HCT116 (cell line): ENCODE measurements at regions not wholly inside any gene's neighbourhood (a gene's known extent, or its start where the extent isn't known, plus 50 kb on each side); places are given as distances from the start of the nearest gene placed in this dataset.

Experiments used
- ATAC-seq: fragments of 200-7000 bp; cut with Tn5 transposase; 2 replicates; pipeline ENCODE4 v1.9.1; 2020; ENCODE audit warnings: mild to moderate bottlenecking, moderate library complexity
- BruUV-seq: library from RNA; stranded (reverse); fragments of 400-500 nt; replicated peaks from 2 replicates; lab custom pipeline; 2021; lab: Mats Ljungman, UMichigan
- CTCF ChIA-PET: fragments of 300-600 bp; sonication (Branson Sonifier 250); formaldehyde crosslinking; loops from one replicate; lab custom pipeline; 2021; ENCODE audit warnings: antibody characterized with exemption; lab: Charles Lee
- POLR2A ChIA-PET: fragments of 300-600, 350-600 bp; sonication (Branson Sonifier 250); formaldehyde crosslinking; loops from one replicate; lab custom pipeline; 2021; ENCODE audit warnings: antibody characterized with exemption; lab: Charles Lee
- RAD21 ChIA-PET, 2 experiments: fragments of 300-600 bp; sonication (Branson Sonifier 250); formaldehyde crosslinking; loops; one replicate each; lab custom pipeline; 2023; ENCODE audit warnings: low total read pairs in 2 of 2; ENCODE audit not compliant: uncharacterized antibody in 2 of 2, unreplicated experiment in 2 of 2, low non-redundant PET in 1 of 2; lab: Charles Lee
- DNase-seq: peaks from one replicate; pipeline ENCODE4 v3.0.0-alpha.2; 2010; ENCODE audit warnings: low read depth, low spot score
- H2AFZ ChIP-seq: fragments of 200-600 bp; shearing (Covaris generic), sonication (generic); 2 replicates; pipeline ENCODE4 v1.6.1; 2017; ENCODE audit warnings: low read depth, mixed run types, mixed read lengths, antibody characterized with exemption, low read length; ENCODE audit not compliant: poor library complexity, severe bottlenecking
- H3K27ac ChIP-seq: 2 replicates; pipeline ENCODE4 v1.5.1; 2012; ENCODE audit warnings: low read depth, low read length
- H3K27me3 ChIP-seq: fragments of 200-600 bp; sonication (generic); 2 replicates; pipeline ENCODE4 v1.6.1; 2016; ENCODE audit warnings: mixed run types, low read length, mixed read lengths; ENCODE audit not compliant: insufficient read depth
- H3K36me3 ChIP-seq, 2 experiments: fragments of 200-500 bp in 1 of 2; fragments of 200-600 bp in 1 of 2; sonication (Bioruptor generic) in 1 of 2; sonication (generic) in 1 of 2; 2 replicates each; pipeline versions ENCODE4 v1.5.1 to v1.6.1; 2014 to 2016; ENCODE audit warnings: low read length in 2 of 2, inconsistent platforms in 1 of 2, mixed read lengths in 1 of 2, mixed run types in 1 of 2; ENCODE audit not compliant: insufficient read depth in 2 of 2, control insufficient read depth in 1 of 2
- H3K4me1 ChIP-seq, 2 experiments: fragments of 200-600 bp in 1 of 2; sonication (generic) in 1 of 2; 2 replicates each; pipeline versions ENCODE4 v1.5.1 to v1.6.1; 2012 to 2017; ENCODE audit warnings: low read length in 2 of 2, inconsistent platforms in 1 of 2, mild to moderate bottlenecking in 1 of 2, mixed read lengths in 1 of 2, mixed run types in 1 of 2, moderate library complexity in 1 of 2; ENCODE audit not compliant: insufficient read depth in 2 of 2, control insufficient read depth in 1 of 2
- H3K4me2 ChIP-seq: fragments of 200-600 bp; sonication (generic); 2 replicates; pipeline ENCODE4 v1.6.1; 2017; ENCODE audit warnings: mixed run types, low read length, mixed read lengths
- H3K4me3 ChIP-seq, 2 experiments: fragments of 200-600 bp in 1 of 2; sonication (generic) in 1 of 2; replicated peaks in 1 of 2; 2 replicates each; pipeline ENCODE4 v1.5.1; 2011 to 2016; ENCODE audit warnings: low read length in 2 of 2, control low read depth in 1 of 2, low read depth in 1 of 2, mild to moderate bottlenecking in 1 of 2, mixed read lengths in 1 of 2, mixed run types in 1 of 2
- H3K79me2 ChIP-seq: fragments of 200-600 bp; sonication (generic); 2 replicates; pipeline ENCODE4 v1.6.1; 2017; ENCODE audit warnings: mild to moderate bottlenecking, mixed run types, low read length, moderate library complexity, mixed read lengths; ENCODE audit not compliant: insufficient read depth
- H3K9ac ChIP-seq: fragments of 200-600 bp; sonication (generic); 2 replicates; pipeline ENCODE4 v1.6.1; 2016; ENCODE audit warnings: low read length, mixed read lengths
- H3K9me2 ChIP-seq: fragments of 200-600 bp; sonication (generic), shearing (Covaris generic); 2 replicates; pipeline ENCODE4 v1.6.1; 2017; ENCODE audit warnings: mixed run types, mild to moderate bottlenecking, moderate library complexity; ENCODE audit not compliant: insufficient read depth
- H3K9me3 ChIP-seq, 2 experiments: fragments of 200-500 bp in 1 of 2; fragments of 200-600 bp in 1 of 2; sonication (Bioruptor generic) in 1 of 2; sonication (generic) in 1 of 2; 2 replicates each; pipeline ENCODE4 v1.6.1; 2014 to 2017; ENCODE audit warnings: low read length in 2 of 2, mixed read lengths in 2 of 2, inconsistent platforms in 1 of 2, low read depth in 1 of 2, mild to moderate bottlenecking in 1 of 2, mixed run types in 1 of 2, moderate library complexity in 1 of 2; ENCODE audit not compliant: control insufficient read depth in 1 of 2, insufficient read depth in 1 of 2
- H4K20me1 ChIP-seq: fragments of 200-600 bp; sonication (generic), shearing (Covaris generic); 2 replicates; pipeline ENCODE4 v1.6.1; 2017; ENCODE audit warnings: mixed run types, mild to moderate bottlenecking, moderate library complexity; ENCODE audit not compliant: insufficient read depth
- CBX3 ChIP-seq: IDR thresholded peaks from 2 replicates; pipeline ENCODE4 v1.6.1; 2012; ENCODE audit warnings: low read depth
- EGR1 ChIP-seq: IDR thresholded peaks from 2 replicates; pipeline ENCODE4 v1.6.1; 2012; ENCODE audit warnings: low read depth
- ELF1 ChIP-seq: IDR thresholded peaks from 2 replicates; pipeline ENCODE4 v1.6.1; 2012; ENCODE audit warnings: low read depth, borderline replicate concordance
- EZH2 ChIP-seq: fragments of 200-600 bp; sonication (generic); IDR thresholded peaks from 2 replicates; pipeline ENCODE4 v1.6.1; 2017; ENCODE audit warnings: antibody characterized with exemption, mixed run types
- SP1 ChIP-seq: IDR thresholded peaks from 2 replicates; pipeline ENCODE4 v1.6.1; 2012; ENCODE audit warnings: low read depth
- TCF7L2 ChIP-seq: IDR thresholded peaks from 2 replicates; pipeline ENCODE4 v1.7.0; 2011; ENCODE audit warnings: borderline replicate concordance, inconsistent platforms; ENCODE audit not compliant: insufficient read depth, insufficient read length; ENCODE audit errors: extremely low read depth
- YY1 ChIP-seq: IDR thresholded peaks from 2 replicates; pipeline ENCODE4 v1.6.1; 2011; ENCODE audit warnings: low read length, low read depth, moderate library complexity, mild to moderate bottlenecking; ENCODE audit not compliant: insufficient replicate concordance; ENCODE audit errors: extremely low read depth
- intact Hi-C: fragments of 100-400 bp; cut with micrococcal nuclease; formaldehyde crosslinking; loops from 2 replicates; pipeline ENCODE4 v1.10.0; 2022
- TF ChIP-seq, protein P1 (sequence below), 3 experiments: fragments of 200-600 bp in 1 of 3; sonication (generic) in 1 of 3; IDR thresholded peaks in 2 of 3; conservative IDR thresholded peaks in 1 of 3; 2 replicates each; pipeline ENCODE4 v1.5.1; 2012 to 2017; ENCODE audit warnings: low read depth in 2 of 3, low read length in 2 of 3, antibody characterized with exemption in 1 of 3, borderline replicate concordance in 1 of 3, control low read depth in 1 of 3, mild to moderate bottlenecking in 1 of 3, mixed read lengths in 1 of 3, mixed run types in 1 of 3, moderate library complexity in 1 of 3; ENCODE audit not compliant: insufficient read depth in 1 of 3
- TF ChIP-seq, protein P2 (sequence below): IDR thresholded peaks from 2 replicates; pipeline ENCODE4 v1.6.1; 2011; ENCODE audit warnings: mild to moderate bottlenecking, low read length, moderate library complexity; ENCODE audit not compliant: insufficient replicate concordance; ENCODE audit errors: extremely low read depth
- TF ChIP-seq, protein P3 (sequence below): IDR thresholded peaks from 2 replicates; pipeline ENCODE4 v1.6.1; 2012
- TF ChIP-seq, protein P4 (sequence below): IDR thresholded peaks from 2 replicates; pipeline ENCODE4 v1.6.1; 2012

DNA sequence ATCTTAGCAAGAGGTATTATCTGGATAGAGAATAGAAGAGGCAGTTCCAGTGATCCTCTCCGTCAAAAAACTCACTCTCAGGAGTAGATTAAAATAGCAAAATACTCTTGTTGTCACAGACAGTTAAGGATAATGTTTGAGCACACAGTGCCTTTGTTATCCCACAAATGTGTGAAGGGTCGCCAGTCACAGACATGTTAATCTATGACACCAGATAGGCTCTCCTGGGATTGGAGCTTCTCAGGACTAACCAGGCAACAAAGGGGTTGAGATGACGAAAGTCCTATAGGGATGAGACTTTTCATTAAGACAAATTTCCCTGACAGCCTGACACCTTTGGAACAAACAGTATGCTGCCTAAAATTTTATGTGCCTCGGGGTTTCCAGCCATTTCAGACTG, 1947.1 kb downstream of the OLFM4 start:
- no peak for ATAC-seq
- Histone ChIP-seq H3K36me3 (no peaks in the 10 kb centered on the region), H3K9ac (no peak overlapping the region), H4K20me1 (no peaks in the 10 kb centered on the region), H3K79me2 (no peaks in the 10 kb centered on the region), H3K27ac (no peak overlapping the region)
- ChIA-PET POLR2A (no interaction called here), RAD21 (no interaction called here)
- TF ChIP-seq, protein P1, sequence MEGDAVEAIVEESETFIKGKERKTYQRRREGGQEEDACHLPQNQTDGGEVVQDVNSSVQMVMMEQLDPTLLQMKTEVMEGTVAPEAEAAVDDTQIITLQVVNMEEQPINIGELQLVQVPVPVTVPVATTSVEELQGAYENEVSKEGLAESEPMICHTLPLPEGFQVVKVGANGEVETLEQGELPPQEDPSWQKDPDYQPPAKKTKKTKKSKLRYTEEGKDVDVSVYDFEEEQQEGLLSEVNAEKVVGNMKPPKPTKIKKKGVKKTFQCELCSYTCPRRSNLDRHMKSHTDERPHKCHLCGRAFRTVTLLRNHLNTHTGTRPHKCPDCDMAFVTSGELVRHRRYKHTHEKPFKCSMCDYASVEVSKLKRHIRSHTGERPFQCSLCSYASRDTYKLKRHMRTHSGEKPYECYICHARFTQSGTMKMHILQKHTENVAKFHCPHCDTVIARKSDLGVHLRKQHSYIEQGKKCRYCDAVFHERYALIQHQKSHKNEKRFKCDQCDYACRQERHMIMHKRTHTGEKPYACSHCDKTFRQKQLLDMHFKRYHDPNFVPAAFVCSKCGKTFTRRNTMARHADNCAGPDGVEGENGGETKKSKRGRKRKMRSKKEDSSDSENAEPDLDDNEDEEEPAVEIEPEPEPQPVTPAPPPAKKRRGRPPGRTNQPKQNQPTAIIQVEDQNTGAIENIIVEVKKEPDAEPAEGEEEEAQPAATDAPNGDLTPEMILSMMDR (IDR thresholded peaks at IDR 0.05 in 2 of 3, conservative IDR thresholded peaks at IDR 0.05 in 1 of 3; ENCODE audit: borderline replicate concordance in 1 of 3, insufficient read depth in 1 of 3, low read depth in 2 of 3, low read length in 2 of 3): no peak
- TF ChIP-seq CBX3 (no peak), SP1 (no peak), ELF1 (no peak), YY1 (no peak), EZH2 (no peak), TCF7L2 (no peak), EGR1 (no peak)
- TF ChIP-seq, protein P2, sequence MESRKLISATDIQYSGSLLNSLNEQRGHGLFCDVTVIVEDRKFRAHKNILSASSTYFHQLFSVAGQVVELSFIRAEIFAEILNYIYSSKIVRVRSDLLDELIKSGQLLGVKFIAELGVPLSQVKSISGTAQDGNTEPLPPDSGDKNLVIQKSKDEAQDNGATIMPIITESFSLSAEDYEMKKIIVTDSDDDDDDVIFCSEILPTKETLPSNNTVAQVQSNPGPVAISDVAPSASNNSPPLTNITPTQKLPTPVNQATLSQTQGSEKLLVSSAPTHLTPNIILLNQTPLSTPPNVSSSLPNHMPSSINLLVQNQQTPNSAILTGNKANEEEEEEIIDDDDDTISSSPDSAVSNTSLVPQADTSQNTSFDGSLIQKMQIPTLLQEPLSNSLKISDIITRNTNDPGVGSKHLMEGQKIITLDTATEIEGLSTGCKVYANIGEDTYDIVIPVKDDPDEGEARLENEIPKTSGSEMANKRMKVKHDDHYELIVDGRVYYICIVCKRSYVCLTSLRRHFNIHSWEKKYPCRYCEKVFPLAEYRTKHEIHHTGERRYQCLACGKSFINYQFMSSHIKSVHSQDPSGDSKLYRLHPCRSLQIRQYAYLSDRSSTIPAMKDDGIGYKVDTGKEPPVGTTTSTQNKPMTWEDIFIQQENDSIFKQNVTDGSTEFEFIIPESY: no peak
- TF ChIP-seq, protein P3, sequence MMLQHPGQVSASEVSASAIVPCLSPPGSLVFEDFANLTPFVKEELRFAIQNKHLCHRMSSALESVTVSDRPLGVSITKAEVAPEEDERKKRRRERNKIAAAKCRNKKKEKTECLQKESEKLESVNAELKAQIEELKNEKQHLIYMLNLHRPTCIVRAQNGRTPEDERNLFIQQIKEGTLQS: no peak
- TF ChIP-seq, protein P4, sequence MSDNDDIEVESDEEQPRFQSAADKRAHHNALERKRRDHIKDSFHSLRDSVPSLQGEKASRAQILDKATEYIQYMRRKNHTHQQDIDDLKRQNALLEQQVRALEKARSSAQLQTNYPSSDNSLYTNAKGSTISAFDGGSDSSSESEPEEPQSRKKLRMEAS: no peak
- TF ChIP-seq, all 23 proteins: peak for 0
- Histone ChIP-seq H3K9me3 (peaks cover 6 to 9% of the 10 kb centered on the region in 2 experiments; a peak in 2 of 4 replicates), H3K4me2 (no peak overlapping the region), H2AFZ (no peak overlapping the region), H3K27me3 (no peaks in the 10 kb centered on the region), H3K4me3 (no peak overlapping the region), H3K9me2 (no peaks in the 10 kb centered on the region), H3K4me1 (no peaks in the 10 kb centered on the region)
- DNase-seq: no peak
- no TSS peak for BruUV-seq
- CTCF ChIA-PET: no interaction called here
- intact Hi-C loops: no loop called here
